ENCODE measurements at regions not wholly inside any gene's neighbourhood (a gene's known extent, or its start where the extent isn't known, plus 50 kb on each side); places are given as distances from the start of the nearest gene placed in this dataset.

- TF ChIP-seq CTCF (IDR thresholded peaks at IDR 0.05 in 4 of 5, conservative IDR thresholded peaks at IDR 0.05 in 1 of 5), result no peak
- TF ChIP-seq POLR2A (IDR thresholded peaks at IDR 0.05), result no peak
These were observed 318.8 kb downstream of the PTPRU start for GRCh38 chr1:29555043-29555620.

Measured in gastrocnemius medialis (tissue), 4 donors.